NCI-H1048 (cell line): ENCODE measurements at regions not wholly inside any gene's neighbourhood (a gene's known extent, or its start where the extent isn't known, plus 50 kb on each side); places are given as distances from the start of the nearest gene placed in this dataset.

Experiments
- DNase-seq: peaks from one replicate; lab custom pipeline; 2025; lab: John Stamatoyannopoulos, UW

DNA sequence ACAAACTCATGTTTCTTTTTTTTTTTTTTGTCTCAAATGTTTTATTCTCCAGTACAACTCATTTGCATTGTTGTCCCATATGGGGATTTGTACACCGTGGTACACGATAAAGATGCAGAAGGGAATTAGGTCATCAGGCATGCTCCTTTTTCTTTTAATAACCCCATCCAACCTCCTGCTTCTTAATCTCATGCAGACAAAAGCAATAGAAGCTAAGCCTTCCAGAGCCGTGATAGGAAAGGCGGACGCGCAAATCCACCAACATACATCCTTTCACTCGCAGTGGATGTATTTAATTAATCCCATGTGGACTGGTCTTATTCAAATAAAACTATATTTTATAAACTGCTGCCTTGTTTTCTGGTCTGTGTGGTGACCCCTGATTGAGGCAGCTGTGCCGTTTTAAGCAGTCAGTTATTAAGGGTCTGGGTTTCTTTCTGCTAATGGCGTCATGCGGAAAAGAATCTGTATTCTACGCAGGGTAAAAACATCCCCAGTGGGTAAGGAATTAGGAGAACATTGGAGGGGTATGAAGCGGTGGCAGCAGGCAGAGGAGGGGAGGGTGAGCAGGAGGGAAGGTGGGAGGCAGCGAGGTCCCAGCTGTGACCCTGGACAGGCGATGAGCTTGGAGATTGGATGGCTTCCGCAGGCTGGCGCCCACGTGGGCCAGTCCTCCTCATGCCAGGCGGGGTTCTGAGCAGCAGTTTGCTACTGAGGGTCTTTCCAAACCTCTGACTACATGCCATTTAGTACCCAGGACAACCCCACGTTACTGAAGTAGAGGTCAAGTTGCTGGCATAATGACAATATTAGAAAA, 172.8 kb downstream of the LINC00237 start:
- DNase-seq: no peak

DNA sequence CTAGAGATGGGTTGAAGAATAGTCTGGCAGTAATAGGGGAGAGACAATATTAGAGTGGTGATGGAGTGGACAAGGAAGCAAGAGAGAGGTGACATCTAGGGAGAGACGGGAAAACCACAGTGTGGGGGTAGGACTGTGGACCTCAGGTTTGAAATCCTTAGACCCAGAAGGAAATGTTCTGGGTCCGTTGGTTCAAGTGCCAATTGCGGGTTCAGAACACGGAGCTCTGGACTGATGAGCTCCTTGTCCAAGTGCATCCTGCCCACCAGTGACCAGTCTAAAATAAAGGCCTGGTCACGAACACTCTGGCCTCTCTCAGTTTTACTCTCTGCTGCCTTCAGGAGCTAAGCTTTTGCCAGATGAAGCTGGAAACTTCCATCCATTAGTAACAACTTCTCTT, 174.0 kb downstream of the LINC00237 start:
- no peak for DNase-seq

DNA sequence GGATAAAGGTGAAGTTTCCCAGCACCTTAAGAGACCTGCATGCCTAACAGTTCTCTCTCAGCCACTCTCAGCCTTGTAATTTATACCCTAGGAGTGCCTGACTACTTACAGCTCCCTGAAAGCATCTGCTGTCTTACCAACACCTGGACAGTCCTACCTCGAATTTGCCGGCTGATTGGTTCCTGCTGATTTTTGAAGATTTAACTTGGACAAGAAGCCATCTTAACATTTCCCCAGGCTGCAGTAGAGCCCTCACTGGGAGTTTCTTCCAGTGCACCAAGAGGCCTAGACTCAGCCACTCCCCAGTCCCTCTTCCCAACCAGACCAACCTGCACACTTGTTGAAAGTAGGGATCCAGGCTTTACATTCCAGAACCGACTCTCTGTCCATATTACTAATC, 174.5 kb downstream of the LINC00237 start:
- DNase-seq: no peak

DNA sequence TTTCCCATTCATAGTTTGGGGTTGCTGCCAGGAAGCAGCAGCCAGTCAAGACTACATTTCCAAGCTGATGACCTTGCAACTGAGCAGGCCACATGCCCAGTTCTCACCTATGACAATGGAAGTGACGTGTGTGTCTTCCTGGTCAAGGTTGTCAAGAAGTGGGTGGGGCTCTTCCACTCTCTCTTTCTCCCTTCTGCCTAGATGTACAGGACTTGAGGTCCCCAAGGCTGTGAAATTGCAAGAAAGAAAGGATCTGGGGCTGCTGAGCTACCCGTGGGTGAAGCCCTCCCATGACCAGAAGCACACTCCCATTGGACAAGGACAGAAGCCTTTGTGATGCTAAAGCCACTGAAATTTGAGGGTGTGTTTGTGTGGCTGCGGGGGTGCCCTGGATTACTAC, 175.1 kb downstream of the LINC00237 start:
- no peak for DNase-seq

DNA sequence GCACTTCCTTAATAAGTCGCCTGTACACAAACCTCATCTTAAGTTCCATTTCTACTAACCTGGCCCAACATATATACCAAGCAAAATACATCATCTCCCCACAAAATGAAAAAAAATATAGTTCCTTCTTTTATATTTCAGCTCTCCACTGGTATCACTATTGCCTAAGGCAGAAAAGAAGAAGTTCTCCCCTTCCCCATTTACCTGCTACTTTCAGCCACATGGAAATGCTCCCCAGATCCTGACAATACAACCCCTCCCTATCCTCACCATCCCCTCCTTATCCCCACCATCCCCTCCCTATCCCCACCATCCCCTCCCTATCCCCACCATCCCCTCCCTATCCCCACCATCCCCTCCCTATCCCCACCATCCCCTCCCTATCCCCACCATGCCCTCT, 175.7 kb downstream of the LINC00237 start:
- DNase-seq: no peak

DNA sequence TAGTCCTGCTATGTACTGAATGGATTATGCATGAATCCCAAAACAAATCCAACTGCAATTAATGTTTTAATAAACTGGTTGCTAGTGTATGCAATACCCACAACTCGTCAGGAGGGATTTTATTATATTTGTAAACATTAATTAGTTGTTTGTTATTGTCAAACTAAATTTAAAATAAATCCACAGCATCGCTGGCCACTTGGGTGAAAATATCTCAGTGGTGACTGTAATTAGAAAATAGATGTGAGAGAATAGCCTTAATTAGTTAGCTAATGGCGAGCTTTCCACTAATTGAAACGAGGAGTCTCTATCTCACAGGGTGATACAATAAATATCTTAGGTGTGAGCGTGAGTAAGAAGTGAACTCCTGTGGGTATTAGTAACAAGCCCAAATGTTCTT, 176.8 kb downstream of the LINC00237 start:
- no peak for DNase-seq

DNA sequence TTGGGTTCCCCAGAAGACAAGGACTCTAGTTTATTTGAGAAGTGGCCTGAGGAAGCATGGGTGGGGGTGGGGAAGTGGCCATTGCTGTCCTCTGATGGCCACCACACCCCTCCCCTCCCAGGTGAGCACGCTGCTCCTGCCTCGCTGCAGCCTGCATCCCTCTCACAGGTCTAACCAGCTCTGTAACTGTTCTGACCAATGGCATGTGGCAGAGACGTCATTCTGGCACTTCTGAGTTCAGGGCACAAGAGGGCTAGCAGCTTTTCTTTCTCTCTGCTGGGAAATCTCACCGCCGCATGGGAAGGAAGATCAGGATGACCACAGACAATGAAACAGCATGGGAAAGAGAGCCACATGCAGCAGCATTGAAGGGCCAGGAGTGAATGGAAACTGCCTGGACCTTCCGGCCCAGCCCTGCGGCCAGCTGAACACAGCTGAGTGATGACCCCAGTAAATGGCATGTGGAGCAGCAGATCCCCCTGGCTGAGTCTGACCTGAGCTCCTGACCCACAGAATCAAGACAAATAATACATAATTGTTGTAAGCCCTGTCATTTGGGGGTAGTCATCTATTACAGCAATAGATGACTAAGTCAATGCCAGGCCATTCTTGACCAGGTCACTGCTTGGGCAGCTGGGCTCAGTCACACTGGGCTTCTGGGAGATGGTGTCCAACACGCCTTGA, 179.8 kb downstream of the LINC00237 start:
- DNase-seq: no peak

DNA sequence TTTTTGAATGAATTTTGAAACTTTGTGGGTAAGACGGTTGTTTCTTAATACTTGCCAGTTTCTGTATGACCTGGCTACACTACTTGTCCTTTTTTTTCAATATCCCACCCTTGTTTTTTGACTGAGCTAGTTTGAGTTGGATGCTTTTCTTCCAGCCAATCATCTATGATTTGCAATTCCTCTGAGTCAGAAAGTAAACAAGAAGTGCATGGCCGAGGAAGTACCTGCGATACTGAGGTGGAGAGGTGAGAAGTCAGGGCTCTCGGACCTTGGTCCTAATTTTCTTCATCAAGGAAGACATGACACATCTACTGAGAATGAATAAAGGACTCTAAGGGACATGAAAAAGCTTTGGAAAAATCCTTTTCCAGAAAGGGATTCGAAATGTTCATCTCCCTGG, 185.7 kb downstream of the LINC00237 start:
- no peak for DNase-seq

DNA sequence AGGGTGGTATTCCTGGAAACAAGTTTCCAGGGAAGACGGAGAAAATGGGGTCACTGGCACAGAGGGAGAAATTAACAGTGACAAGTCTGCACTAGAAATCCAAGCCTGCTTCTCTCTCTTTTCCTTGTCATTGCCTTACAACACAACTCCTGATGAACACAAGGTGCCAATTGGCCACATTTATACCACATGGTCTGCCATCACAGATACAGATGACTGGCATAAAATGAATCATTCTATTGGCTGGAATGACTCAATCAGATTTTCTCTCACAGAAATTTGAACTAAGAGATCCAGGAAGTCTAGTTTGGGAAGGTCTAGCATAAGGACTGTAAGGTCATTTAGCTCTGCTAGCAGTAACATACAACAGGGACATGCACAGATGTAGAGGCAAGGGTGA, 190.3 kb downstream of the LINC00237 start:
- DNase-seq: no peak

DNA sequence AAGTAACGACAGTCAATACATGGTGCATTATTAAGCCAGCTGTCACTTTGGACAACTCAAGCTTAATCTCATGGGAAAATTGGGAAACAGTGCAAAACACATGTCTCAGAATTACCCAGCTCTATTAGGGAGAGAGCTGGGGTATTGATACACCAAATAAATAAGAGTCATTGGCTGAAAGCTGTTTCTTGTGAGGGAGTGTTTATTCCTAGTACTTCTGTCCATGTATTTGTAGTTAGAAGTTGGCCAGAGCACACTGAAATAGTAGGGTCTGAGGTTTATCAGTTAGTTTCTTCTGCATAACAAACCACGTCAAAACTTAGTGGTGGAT, 192.0 kb upstream of the RALGAPA2 start:
- no peak for DNase-seq

DNA sequence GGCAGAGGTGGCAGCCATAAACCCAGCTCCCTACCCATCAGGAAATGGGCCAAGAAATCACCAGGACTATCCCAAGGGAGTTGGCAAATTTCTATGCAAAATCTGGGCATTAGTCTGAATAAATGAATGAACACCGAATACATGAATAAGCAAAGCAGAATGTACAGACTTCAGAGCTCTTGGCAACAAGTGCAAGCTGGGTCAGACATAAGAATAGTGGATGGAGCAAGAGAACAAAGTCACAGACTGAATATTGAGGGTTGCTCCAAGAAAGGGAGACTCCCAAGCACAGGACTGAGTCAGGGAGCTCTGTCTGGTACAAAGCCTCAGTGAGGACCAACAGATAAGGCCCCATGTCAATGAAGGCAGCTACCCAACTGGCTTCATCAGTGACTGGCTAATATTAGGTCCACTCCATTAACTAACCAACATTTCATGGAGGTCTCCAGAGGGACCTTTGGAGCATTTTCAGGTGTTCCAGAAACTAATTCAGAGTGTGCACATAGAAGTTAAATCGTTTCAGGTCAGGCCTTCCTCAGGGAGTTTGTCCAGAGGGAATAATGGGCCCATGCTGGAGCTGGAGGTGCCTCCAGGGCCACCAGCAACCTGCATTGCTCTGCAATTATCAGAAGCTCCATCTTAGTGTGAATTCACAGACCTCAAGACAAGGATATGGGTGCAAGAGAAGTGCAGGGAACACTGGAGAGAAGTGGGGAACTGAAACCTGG, 191.5 kb upstream of the RALGAPA2 start:
- DNase-seq: no peak

DNA sequence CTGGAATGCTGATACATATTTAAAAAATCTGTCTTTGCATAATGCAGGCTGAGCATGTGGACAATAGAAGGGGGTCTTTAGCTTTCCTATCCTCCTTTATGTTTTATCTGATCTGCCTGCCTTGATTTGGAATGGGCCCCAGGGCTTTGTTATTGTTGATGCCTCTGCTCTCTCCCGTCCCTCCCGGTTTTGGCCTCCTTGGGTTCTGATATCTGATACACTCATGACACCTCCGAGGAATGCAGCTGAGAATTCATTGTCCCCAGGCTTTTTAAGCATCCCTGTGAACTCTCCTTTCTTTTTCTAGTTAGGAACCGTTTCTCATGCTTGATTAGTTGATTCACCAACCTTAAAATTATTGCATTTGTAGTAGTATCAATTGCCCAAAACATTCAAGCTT, 185.5 kb upstream of the RALGAPA2 start:
- DNase-seq: no peak

DNA sequence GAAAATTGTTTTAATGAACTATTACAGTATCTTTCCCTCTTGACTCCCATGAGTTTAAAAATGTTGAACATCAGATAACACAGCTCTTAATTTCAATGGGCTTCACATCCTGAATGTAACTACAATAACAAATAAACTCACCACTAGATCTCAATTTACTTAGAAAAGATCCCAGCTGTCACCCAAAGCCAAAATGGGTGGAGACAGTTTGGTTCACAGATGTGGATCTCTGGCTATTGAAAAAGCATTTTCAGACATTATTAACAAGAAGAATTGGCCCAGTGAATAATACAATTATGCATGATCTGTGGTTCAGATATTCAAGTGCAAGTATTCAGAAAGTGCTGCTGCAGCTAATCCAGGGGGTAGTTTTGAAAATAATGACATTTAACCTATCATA, 184.7 kb upstream of the RALGAPA2 start:
- DNase-seq: no peak

DNA sequence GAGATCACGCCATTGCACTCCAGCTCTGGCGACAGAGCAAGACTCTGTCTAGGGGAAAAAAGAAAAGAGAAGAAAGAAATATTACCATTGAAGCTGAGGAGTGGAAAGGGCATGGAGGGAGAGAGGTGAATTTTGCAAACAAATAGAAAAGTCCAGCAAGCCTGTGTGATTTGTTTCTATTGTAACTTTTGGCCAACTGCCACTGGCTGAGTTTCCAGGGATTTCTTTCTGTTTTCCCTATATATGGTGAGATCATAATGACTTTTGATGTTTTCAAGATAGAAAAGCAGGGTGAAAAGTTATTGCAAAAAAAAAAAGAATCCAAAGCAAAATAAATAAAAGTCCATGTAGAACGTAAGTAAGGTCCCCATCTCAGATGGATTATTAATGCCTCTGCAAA, 184.2 kb upstream of the RALGAPA2 start:
- DNase-seq: no peak

DNA sequence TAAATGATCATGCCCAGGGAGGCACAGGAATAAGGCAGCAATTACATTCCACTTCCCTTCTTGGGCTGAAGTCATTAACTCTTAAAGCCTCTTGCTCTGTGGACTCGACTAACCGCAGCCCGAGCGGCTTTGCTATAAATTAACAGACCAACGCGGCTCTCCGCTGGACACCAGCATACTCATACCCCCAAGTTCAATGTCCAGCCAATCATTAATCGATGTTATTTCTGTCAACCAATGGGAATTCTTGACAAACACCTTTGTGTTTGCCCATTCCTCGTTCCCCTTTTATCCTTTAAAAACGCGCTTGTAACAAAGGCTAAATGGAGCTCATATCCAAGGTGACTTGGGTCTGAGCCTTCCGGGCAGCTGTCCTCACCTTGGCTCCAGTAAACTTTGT, 183.1 kb upstream of the RALGAPA2 start:
- DNase-seq: no peak

DNA sequence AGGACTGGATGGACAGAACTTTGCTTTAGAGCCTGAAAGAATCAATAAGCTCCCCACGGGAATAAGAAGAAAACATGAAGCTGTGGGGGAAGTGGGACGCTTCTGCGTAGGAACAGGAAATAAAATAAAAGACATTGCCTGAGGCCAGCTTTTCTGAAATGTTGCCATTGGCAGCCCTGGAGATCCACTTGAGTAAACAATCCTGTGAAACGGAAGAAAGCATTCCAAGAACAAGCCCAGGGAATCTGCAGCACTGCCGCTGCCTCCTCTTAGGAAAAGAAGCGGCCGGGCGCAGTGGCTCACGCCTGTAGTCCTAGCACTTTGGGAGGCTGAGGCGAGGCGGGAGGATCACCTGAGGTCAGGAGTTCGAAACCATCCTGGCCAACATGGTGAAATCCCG, 182.3 kb upstream of the RALGAPA2 start:
- no peak for DNase-seq

DNA sequence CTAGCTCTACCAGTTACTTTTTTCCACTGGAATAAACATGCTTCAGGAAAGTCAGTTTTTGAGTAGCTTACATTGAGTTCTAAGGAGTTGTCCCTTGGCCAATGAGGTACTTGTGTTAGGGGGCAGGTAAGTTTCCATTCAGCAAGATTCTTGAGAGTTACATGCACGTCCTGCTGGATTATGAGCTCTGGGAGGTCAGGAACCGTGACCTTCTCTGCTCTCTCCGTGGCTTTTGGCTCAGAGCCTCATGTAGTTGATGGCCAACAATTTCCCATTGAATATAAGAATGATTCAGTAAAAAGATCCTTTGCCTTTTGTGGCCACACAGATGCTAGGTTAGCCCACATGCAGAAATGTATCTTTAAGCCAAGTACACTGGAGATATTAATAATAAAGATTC, 181.8 kb upstream of the RALGAPA2 start:
- DNase-seq: no peak

DNA sequence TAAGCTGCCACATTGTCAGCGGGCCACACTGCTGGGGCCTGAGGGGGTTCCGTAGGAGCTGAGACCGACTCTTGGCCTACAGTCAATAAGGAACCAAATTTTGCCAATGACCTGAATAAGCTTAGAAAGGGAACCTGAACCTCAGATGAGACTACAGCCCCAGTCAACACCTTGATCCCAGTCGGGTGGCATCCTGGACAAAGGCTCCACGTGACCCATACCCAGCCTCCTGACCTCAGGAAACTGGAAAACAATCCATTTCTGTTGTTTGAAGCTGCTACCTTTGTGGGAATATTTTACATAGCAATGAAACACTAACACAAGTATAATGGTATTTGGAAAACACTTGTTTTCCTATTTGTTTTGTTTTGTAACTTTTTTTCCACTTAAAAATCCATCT, 179.9 kb upstream of the RALGAPA2 start:
- no peak for DNase-seq

DNA sequence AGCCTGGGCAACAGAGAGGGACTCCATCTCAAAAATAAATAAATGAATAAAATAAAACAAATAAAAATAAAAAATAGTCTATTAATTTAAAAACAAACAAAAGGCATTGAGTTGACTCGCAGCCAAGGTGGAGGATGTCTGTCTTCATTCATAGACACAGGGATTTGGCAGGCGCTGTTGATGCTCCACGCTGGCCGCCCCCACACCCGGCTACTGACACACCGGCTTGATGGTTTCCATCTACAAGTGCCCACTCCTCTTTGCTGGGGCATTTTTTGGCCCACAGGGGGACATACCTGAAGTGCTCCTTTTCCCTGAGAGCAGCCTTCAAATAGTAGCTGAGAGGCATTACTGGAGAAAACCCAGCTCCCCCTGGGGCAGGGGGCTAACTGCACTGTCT, 178.3 kb upstream of the RALGAPA2 start:
- no peak for DNase-seq

DNA sequence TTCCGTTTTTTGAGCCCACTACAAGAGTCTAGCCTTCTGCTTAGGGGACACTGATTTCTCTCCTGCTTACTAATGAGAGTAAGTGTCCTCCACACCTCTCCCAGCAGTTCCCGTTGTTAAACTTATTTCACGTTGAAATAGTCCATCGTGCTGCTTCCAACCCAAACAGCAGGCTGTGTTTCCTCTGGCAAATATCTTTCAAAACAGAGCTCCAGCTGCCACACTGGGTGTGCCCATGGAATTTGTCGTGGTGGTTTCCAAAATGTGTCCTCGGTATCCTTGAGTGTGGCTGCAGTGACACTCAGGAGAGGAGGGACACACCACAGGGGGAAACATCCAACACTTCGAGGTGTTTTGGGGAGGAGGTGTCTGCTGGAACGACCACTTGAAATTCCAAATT, 176.5 kb upstream of the RALGAPA2 start:
- no peak for DNase-seq

DNA sequence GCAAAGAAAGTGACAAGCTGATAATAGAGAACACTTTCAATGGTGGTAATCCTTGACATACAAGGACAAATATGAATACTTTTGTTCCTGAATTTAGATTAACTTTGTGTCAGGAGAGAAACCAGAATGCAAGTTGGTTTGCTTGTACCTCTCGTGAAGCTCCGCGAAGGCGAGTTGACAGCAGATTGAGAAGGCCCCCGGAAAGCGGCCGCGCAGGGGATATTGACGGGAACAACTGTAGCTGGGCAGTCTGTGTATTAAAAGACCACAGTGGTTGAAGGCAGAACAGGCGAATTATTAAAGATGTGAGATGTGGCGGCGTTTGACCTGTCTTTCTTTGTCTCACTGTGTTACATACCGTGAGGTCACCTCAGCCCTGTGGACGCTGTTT, 175.8 kb upstream of the RALGAPA2 start:
- no peak for DNase-seq

DNA sequence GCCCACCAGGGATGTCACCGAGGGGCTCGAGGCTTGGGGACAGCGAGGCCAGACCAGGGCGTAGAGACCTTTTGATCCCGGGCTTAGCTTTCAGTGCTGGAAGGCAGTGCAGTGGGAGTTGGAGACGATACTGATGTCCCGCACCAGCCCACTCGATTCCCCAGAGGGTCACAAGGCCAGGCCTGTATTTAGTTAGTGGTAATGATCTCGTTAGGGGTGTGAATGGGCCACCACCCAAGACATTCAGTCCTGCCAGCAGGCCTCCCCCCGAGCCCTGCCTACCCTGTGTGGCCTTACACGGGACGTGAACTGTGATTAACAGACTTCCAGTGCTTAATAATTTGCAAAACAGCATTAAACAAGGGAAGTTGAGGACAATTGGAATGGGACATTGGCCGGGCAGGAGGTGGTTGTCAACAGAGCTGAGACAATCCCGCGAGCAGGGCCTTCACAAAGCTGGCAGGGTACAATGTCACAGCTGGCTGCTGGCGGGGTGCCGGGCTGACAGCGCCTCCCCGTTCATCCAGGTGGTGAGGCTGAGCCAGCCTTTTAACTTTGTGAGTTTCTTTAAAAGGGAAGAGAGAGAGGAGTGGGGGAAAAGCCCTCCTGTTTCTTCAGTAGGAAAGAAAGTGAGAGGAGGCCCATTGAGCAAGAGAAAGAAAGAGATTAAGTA, 175.3 kb upstream of the RALGAPA2 start:
- no peak for DNase-seq

DNA sequence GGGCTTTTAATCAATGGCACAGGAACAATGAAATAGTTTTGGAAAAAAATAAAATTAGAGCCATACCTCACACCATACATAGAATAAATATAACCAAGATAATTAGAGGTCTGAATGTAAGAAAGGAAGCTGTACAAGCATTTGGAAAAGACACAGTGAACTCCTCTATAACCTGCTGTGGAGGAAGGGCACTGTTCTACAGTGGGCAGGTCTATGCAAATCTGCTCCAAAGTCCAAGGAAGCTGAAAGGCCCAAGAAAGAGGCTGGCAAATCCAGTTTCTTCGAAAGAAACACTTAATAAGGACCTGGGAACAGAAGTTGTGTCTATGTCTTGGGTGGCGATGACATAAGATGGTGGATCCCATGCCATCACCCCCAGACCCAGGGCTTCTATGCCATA, 169.4 kb upstream of the RALGAPA2 start:
- DNase-seq: no peak
